ENCODE measurements at regions not wholly inside any gene's neighbourhood (a gene's known extent, or its start where the extent isn't known, plus 50 kb on each side); places are given as distances from the start of the nearest gene placed in this dataset.
"Not testable (repeated sequence)": the region's sequence is repeated elsewhere in the genome, so short reads cannot be mapped to it uniquely, and the experiment has no call there.

- no peak for FAIRE-seq
These were observed 346.1 kb downstream of the DCDC2C start for GRCh38 chr2:4049463-4049862.

- no peak for FAIRE-seq
These were observed 350.6 kb downstream of the DCDC2C start for GRCh38 chr2:4053769-4054493.

GRCh38 chr2:4066217-4066616 is 362.8 kb downstream of the DCDC2C start:
- no peak for FAIRE-seq

- no peak for FAIRE-seq
These were observed 369.7 kb downstream of the DCDC2C start for GRCh38 chr2:4073026-4073569.

GRCh38 chr2:4077017-4077416 is 373.6 kb downstream of the DCDC2C start:
- FAIRE-seq, result no peak

DNA sequence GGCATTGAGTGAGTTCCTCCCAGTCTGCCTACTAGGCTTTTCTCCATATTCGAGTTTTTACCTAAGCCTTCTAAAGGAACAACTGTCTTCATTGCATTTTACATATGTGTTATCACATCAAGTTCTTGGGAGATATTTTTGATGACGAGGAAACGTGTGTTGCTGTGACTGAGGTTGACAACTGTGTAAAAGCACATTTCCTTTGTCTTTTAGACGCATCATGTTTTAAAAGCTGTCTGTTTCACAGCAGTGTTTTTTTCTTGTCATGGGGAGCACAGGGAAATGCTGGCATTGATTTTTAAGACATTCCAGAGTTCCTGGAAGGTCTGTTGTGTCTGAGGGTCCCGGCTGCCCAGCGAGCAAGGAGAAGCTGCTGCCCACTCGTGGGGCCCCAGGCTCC is 381.8 kb downstream of the DCDC2C start:
- no peak for FAIRE-seq

- no peak for FAIRE-seq
These were observed 387.6 kb downstream of the DCDC2C start for GRCh38 chr2:4090668-4091630.

GRCh38 chr2:4091869-4092268 is 388.5 kb downstream of the DCDC2C start:
- FAIRE-seq, result no peak

DNA sequence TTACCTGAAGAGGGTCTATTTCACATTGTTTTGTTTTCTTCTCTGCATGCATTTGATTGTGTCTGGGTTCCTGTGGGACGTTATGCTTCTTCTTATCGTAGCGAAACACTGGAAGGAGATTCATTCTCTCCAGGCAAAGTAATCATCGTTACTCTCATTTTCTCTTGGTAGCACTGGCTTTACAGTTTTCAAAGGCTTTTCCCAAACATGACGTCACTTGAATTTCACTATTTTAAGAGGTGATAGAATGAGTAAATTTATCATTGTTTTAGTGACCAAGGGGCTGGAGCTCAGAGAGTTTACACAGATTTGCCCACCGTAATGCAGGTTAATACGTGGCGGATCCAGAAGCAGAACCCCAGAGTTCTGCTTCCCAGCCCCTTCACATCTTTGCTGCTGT is 391.4 kb downstream of the DCDC2C start:
- FAIRE-seq, result no peak

DNA sequence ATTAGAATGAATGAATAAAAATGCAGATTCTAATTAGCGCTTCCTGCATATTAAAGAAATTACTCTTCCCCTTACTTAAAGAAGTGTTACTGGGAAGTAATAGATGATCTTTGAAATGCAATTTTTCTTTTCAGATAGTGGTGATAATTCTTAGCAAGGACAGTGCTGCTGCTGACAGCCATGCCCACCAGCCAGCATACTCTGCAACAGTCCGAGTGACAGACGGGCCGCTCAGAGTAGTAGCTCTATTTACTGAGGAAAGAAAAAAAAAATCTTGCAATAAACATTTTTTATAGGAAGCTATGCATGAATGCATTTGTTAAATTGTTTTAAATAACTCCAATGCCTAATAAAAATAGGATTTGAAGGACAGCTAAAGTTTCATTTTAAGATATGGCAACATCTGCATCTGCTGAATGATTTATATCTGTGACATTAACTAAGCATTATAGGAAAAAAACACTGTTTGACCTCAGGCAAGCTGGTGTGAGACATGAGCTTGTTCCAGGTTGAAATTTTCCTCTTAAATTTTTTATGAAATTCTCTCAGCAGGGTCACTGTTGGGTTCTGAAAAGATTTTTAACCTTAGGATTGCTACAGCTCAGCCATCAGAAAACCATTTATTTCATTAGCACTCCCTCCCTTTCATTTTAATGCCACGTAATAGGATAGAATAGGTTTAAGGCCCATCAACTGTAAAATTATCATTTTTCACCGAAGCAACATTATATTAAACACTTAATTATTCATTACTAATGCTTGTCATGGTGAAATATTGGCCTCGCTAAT is 393.8 kb downstream of the DCDC2C start:
- no peak for FAIRE-seq

DNA sequence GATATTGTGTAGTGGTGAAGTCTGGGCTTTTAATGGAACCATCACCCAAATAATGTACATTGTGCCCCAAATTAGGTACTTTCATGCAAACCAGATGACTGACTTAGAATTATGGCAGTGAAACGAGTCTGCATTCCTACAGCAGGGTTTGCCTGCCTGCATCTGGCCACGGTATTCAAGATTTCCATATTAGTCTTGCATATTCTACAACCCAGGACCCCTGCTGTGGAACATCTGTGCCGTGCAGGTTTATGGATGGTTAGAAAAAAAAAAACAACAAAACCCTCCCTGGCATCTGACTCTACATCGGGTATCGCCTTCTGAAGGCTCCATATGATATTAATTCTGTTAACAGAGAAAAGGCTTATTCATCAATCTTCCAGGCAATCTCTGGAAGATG is 394.8 kb downstream of the DCDC2C start:
- no peak for FAIRE-seq

GRCh38 chr2:4101936-4102335 is 398.6 kb downstream of the DCDC2C start:
- FAIRE-seq, result no peak

- FAIRE-seq, result no peak
These were observed 403.8 kb downstream of the DCDC2C start for GRCh38 chr2:4107179-4107578.

DNA sequence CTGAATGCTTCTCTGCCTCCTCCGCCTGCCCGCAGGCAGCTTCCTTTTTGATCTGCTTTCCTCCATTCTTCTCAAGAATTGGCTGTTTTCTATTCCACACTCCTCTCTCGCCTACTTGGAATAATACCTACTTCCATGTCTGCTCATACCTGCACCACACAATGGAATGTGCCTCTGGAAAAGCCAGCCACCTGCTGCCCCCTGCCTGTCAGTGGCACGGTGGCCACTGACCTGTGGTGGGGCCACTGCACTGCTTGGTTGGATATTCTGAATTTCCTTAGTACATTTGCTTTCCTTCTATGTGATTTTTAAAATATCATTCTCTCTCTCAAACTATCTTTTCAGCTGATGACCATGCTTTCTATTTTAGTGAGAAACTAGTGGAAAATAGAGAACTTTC is 406.9 kb downstream of the DCDC2C start:
- FAIRE-seq, result no peak

DNA sequence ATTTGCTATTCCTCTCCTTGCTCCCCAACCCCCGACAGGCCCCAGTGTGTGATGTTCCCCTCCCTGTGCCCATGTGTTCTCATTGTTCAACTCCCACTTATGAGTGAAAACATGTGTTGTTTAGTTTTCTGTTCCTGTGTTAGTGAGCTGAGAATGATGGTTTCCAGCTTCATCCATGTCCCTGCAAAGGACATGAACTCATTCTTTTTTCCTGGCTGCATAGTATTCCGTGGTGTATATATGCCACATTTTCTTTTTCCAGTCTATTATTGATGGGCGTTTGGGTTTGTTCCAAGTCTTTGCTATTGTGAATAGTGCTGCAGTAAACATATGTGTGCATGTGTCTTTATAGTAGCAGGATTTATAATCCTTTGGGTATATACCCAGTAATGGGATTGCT is 412.1 kb downstream of the DCDC2C start:
- not testable (repeated sequence) for FAIRE-seq

- FAIRE-seq, result no peak
These were observed 419.4 kb downstream of the DCDC2C start for GRCh38 chr2:4122726-4123125.

GRCh38 chr2:4130651-4131050 is 427.3 kb downstream of the DCDC2C start:
- FAIRE-seq, result no peak

DNA sequence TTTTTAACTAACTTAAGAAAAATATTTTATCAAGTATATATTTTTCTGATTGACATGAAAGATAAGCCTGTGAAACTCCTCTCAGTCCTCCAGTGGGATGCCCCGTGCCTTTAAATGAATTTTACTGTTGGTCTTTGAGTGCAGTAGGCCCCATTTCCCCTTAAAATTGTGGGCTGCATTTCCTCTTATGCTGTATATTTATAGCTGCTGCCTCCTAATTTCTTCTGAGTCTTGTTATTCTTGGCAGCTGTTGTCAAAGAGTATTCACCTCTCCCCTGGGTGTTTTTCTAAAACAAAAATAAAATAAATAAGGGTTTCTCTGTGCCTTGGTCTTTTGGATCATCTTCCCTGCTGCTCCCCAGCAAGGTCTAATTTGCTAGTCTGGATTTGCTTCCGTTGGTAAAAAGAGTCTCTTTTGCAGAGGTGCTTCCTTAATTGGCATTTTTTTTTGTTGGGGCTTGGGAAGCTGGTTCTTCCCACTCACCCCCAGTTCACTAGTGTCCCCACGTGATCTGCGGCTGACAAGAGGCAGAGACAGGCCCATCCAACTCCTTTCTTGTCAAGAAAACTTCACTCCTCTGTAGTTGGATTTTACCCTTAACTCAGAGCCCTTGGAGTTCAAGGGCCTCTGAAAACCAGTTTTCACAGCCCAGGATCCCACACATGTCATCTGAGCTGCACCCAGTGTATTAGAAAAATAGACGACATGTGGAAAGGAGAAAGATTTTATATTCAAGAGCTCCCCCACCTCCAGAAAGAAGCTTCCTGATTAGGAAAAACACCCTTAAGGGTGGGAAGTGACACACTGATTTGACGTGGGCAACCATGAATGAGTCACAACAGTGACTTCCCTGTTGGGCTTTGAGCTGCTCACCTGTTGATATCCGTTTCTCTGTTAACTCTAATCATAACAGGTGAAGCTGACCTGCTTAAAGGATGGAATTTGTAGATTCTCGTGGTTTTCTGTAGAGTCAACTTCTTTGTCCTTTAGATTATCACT is 431.5 kb downstream of the DCDC2C start:
- FAIRE-seq, result no peak

DNA sequence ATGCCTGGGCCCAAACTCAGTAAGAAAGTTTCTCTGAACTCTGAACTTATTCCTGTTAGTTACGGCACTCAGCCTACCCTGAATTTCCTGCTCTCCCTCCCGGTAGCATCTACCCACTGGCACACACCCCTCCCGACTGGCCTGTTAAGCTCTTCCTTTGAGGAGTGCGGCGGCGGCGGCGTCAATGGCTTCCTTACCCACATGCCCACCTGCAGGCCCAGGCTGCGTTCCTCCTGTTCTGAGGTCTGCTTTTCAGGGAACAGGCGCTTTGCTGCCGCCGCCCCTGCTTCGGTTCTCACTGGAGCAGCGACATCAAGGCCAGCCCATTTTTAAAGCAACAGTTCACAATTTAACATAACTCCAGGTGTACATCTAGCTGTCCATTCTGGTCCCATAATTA is 432.4 kb downstream of the DCDC2C start:
- no peak for FAIRE-seq

DNA sequence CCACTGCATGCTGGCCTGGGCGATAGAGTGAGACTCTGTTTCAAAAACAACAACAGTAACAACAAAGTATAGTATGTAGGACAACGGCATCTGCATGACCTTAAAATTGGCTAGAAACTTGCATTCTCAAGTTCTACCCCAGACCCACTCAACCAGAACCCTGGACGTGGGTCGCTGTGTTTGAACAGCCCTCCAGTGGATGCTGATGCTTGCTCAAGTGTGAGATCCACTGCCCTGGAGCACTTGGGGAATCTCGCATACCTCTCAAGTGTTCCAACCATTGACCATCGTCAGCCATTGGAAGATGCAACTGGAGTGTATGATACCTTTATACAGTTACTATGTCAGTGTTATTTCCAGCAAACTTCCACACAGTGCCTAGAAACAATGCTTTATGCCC is 435.9 kb downstream of the DCDC2C start:
- no peak for FAIRE-seq

GRCh38 chr2:4139731-4140130 is 436.4 kb downstream of the DCDC2C start:
- FAIRE-seq, result no peak

Measured in TTC549 (cell line).